HG03521 (cell line): ENCODE measurements at regions not wholly inside any gene's neighbourhood (a gene's known extent, or its start where the extent isn't known, plus 50 kb on each side); places are given as distances from the start of the nearest gene placed in this dataset.

ENCODE experiments used
- ATAC-seq: cut with Tn5 transposase; IDR thresholded peaks from one replicate; pipeline ENCODE4 v1.9.1; 2021; ENCODE audit warnings: mild to moderate bottlenecking, moderate library complexity; ENCODE audit not compliant: unreplicated experiment

DNA sequence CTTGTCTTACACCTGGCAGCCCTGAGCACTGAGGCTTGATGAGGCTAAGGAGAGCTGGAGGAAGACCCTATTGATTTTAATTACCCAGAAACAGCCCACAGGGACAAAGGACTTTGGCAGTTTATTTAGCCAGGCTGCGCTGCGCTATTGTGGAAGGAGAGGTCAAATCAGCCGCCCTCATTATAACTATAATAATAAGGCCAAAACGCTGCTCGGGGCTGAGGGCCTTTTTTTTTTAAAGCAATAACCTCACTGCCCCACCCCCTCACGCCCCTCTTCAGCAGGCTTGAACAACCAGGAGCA lies 60.6 kb upstream of the NKX1-1 start:
- no peak for ATAC-seq

DNA sequence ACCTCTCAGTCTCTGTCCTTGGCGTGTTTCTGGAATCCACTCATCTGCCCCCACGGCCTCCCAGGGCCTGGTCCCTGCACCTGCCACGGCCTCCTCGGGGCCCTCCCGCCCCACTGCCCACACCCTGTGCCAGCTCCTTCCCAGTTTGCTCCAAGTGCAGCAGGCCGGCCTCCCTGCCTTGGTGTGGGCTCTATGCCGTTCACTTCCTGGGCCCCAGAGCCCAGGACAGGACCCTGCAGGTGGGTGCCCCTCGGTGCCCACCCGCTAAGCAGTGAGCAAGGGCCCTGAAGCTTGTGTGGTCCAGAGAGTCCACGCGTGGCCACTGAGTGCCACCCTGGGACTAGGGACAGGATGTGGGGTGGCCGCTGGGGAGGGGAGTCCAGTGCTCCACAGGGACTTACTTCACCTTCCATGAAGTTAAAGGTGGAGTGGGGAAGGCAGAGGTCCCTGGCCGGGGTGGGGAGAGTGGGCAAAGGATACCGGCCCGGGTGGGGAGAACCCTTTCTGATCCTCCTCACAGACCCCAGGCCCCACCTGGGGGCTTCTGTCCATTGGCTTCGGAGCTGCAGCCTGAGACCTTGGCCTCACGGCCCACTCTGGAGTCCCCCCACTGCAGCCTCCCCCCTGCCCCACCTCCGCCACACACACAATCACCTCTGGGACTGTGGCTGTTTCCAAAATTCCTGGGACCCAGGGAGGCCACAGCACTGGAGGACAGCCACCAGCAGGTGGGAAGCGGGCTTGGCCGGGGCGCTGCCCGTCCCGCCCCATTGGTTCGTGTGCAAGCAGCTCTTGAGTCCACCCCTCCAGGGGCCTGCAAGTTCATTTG lies 60.0 kb upstream of the NKX1-1 start:
- no peak for ATAC-seq

- ATAC-seq = no peak
Measured at GRCh38 chr4:1465173-1466033, 59.2 kb upstream of the NKX1-1 start.

DNA sequence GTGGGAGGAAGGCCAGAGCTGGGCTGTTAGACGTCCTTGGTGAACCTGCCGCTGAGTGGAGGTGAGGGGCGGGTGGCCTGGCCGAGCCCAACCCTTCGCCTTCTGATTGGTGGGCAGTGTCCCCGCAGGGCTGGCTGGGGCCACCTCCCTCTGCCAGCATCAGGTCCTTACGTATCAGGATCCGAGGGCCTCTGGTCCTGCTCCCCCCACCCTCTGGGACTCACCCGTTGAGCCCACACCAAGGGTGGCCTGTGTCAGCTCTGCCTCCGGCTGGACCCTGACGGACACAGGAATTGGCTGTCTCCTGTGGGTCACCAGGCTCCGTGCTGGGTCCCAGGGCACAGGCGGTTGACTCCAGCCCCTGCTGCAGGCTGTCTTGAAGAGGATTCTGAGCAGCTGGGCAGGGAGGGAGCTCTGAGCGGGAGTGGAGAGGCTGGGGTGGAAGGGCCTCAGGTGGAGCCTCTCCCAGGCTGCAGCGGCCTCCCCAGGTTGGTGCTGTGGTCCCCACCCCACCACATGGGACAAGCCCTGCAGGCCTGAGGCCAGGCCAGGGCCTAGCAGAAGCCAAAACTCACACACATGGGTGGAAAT lies 58.4 kb upstream of the NKX1-1 start:
- ATAC-seq = no peak

DNA sequence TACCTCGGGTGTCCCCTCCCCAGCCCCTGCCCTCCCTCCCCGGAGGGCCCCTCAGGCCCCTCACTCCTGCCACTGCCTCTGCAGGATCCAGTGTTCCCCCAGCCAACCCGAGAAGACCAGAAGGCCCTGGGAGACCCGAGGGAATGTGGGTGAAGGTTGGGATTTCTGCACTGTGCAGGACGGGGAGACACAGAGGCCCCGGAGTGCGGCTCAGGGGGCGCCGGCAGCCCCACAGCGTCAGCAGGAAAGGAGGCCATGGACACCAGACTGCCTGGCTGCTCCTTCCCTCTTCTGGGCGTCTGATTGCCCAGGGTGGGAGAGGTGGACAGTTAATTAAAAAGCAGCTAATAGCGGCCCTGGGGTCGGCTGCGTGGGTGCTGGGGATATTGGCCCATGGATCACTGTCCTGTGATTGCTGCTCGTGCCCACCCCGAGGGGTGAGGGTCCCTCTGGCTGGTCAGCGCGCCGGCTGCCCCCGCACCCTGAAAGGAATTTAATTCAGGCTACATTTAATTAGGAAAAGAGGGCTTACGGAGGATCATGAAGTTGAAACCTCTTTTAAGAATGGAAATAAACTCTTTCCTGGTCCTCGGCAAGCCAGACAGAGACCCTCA lies 57.8 kb upstream of the NKX1-1 start:
- ATAC-seq = no peak

GRCh38 chr4:1463088-1463926 lies 57.1 kb upstream of the NKX1-1 start:
- no peak for ATAC-seq

DNA sequence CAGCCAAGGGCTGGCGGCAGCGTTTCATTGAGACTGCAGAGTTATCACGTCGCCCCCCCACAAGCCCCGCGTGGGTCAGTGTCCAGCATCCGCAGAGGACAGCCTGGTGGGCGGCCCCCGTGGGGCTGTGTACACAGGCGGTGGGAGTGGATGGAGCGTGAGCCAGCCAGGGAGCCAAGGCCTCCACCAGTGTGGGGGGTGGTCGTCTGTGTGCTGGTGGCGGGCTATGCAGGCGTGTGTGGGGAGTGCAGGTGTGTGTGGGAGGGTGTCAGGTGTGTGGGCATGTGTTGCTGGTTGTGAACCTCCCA lies 56.5 kb upstream of the NKX1-1 start:
- ATAC-seq = no peak

- no peak for ATAC-seq
Measured at GRCh38 chr4:1462009-1462767, 55.9 kb upstream of the NKX1-1 start.

DNA sequence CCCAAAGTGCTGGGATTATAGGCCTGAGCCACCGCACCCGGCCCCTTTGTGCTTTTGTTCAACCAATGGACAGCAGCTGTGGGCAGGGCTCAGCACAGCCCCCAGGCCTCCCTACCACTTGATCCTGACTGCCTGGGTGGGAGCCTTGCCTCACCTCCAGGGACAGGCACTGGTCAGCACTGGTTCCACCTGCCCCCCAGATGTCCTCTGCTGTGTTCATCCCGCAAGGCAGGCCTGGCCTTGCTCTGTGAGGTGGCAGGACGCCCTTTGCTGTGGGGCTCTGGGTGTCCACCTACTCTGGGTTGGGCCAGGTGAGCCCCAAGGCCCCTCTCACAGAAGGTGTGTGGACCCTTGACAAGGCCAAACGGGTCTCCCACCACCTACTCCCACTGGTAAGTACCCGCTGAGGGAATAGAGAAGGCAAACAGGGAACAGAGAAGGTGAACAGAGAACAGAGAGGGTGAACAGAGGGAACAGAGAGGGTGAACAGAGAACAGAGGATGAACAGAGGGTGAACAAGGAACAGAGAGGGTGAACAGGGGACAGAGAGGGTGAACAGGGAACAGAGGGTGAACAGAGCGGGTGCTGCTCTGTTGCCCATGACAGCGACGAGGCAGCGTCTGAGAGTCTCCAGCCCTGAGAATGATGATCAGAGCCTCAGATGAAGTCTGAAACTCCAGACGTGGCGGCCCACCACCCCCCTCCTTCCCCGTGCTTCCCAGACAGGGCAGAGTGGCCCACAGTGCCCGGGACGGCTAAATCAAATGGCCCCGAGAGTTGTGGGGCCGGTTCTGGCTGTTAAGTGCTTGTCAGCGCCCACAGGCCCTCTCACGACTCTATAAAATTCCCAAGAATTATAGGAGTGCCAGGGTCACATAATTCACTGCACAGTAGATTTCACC lies 55.0 kb upstream of the NKX1-1 start:
- ATAC-seq = no peak

- no peak for ATAC-seq
Measured at GRCh38 chr4:1459722-1460511, 53.7 kb upstream of the NKX1-1 start.

DNA sequence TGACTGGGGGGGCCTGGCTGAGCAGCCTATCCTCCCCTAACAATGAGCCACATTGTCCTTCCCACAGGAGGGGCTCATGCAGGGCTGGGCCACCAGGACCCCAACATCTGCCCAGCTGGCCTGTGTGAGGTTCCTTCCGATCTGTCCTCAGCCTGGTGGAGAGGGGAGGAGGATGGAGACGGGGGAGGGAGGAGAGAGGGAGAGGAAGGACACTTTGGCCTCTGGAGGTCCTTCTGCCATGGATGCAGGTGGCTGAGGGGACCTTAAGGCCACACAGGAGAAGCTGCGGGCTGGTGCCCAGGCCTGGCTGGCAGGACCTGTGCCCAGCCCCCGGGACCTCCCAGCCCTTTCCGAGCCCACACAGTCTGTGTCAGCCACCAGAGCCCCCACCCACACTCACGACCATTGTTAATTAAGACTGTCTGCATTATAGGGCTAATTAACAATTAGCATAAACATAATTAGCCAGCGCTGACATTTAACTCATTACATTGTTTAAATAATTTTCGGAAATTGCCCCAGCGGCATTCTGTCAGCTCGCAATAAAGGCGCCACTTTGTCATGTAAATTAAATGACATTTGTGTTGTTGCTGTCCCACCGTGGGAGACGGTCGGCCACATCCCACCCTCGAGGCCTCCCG lies 53.0 kb upstream of the NKX1-1 start:
- no peak for ATAC-seq

DNA sequence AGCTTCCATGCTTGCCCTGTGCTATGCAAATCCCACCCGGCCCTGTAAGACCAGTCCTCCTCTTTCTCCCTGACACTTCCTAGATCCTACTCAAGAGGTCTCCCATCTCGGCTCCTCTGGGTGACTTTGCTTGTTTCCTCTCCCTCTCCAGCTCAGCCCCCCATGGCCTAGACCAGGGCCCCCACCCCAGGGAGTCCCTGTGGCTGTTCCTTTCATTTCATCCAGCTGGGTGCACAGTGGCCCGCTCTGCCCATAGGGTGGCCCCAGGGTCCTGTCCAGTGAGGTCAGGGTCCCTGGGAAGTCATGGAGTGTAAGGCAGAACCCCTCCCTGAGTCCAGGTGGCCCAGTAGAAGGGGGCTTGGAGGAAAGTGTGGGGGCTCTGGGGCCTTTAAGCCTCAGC lies 52.3 kb upstream of the NKX1-1 start:
- ATAC-seq = no peak
